ENCODE measurements at regions not wholly inside any gene's neighbourhood (a gene's known extent, or its start where the extent isn't known, plus 50 kb on each side); places are given as distances from the start of the nearest gene placed in this dataset.

DNA sequence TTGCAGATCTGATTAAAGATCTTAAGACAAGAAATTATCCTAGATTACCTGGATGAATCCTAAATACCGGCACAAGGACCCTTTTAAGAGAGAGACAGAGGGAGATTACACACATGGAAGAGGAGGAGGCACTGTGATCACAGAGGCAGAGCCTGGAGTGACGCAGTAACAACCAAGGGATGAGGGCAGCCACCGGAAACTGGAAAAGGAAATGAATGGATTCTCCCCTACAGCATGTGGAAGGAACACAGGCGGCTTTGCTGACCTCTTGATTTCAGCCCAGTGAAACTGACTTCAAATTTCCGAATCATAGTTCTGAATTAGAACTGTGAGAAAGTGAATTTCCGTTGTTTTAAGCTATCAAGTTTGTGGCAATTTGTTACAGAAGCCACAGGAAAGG, 50.2 kb upstream of the IVNS1ABP start:
- Histone ChIP-seq H3K4me1 (ENCODE audit: control insufficient read depth in 2 of 2, insufficient read depth in 2 of 2, low read length in 1 of 2) (peaks cover 0 to 7% of the 10 kb centered on the region in 2 donors), H3K36me3 (ENCODE audit: control insufficient read depth in 2 of 2, insufficient read depth in 2 of 2, low read length in 1 of 2) (no peaks in the 10 kb centered on the region), H3K27me3 (ENCODE audit: control insufficient read depth in 1 of 2, insufficient read depth in 2 of 2, low read length in 2 of 2) (no peaks in the 10 kb centered on the region), H3K9me3 (ENCODE audit: control insufficient read depth in 2 of 2, insufficient read depth in 1 of 2, low read depth in 1 of 2, low read length in 1 of 2) (no peaks in the 10 kb centered on the region), H3K4me3 (ENCODE audit: low read depth in 1 of 2, low read length in 2 of 2) (no peak overlapping the region), H3K27ac (ENCODE audit: low read depth in 2 of 2, low read length in 1 of 2) (peak overlapping the region in 1 of 2 donors; percentile 9)
- WGBS, 2 donors: 83 to 84% methylated on average over 6 of the region's 6 CpGs
